AML-193 (cell line): ENCODE measurements at regions not wholly inside any gene's neighbourhood (a gene's known extent, or its start where the extent isn't known, plus 50 kb on each side); places are given as distances from the start of the nearest gene placed in this dataset.
"Not testable (repeated sequence)": the region's sequence is repeated elsewhere in the genome, so short reads cannot be mapped to it uniquely, and the experiment has no call there.

Experiments used
- DNase-seq, 2 experiments: peaks; one replicate each; lab custom pipeline; 2025; lab: John Stamatoyannopoulos, UW

DNA sequence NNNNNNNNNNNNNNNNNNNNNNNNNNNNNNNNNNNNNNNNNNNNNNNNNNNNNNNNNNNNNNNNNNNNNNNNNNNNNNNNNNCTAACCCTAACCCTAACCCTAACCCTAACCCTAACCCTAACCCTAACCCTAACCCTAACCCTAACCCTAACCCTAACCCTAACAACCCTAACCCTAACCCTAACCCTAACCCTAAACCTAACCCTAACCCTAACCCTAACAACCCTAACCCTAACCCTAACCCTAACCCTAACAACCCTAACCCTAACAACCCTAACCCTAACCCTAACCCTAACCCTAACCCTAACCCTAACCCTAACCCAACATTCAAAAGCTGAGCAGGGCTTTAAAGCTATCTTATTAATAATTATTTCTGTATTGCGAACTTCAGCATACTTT lies 182.5 kb upstream of the FAM20C start:
- DNase-seq: not testable (repeated sequence)

DNA sequence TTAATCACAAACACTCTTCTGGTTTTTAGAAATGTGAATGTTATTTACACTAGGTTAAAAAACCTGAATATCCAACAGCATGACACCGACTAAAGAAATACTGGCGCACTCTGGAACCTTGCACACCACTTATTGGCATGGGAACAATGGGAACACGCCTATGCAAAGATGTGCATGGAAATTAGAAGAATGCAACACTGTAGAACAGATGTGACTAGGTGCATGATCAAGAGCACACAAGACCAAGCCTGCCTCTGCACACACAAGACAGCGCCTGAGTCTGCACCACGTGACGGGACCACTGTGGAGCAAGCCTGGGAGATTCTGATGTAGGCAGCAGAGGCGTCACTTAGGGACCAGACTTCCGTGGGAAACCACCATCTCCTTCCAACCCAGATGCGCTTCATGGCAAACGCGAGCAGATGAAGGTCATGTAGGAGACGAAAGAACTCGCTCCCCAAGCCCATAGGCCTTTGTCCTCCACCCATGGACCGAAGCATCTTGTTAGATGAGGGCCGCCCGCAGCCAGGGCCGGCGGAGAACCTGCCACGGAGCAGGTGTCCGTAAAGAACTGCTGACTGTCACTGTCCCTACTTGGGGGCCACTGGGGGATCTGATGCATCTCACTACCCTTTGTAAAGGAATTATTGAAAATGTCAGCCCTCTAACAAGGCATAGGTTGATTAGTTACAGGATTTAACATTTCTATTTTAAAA lies 159.6 kb upstream of the FAM20C start:
- DNase-seq: not testable (repeated sequence)

DNA sequence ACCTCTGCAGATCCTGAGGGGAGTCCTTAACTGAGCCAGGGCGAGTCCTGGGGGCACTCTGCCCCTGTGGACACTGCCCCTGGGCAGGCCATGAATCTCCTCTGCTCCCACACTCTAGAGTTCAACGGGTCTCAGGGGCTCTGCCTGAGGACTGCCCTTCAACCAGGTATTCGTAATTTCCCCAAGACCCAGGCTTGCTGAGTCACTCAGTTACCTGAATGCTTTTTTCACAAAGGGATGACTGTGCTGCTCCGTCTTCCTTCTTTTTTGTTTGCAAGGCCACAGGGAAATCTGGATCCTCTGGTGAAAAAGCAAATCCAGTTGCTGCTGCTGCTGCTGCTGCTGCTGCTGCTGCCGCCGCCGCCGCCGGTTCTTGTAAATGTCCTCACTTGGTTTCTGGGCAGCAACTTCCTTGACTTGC lies 157.2 kb upstream of the FAM20C start:
- not testable (repeated sequence) for DNase-seq

DNA sequence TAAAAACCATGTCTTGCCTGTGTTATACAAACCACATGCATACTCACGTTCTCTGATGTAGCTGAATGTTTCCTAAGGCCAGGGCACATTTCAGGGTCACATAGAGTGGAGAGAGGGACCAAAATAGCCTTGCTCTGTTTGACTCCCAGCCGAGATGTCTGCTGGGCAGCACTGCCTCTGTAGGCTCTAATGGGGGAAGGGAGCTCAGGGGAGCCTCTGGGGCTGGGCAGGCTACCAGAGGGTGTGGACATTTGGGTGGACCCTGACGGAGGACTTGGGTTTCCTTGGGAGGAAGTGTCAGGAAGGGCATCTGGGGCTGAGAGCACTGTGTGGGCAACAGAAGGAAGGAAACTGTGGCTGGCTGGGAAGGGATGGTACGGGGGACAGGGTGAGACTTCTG lies 155.8 kb upstream of the FAM20C start:
- not testable (repeated sequence) for DNase-seq

DNA sequence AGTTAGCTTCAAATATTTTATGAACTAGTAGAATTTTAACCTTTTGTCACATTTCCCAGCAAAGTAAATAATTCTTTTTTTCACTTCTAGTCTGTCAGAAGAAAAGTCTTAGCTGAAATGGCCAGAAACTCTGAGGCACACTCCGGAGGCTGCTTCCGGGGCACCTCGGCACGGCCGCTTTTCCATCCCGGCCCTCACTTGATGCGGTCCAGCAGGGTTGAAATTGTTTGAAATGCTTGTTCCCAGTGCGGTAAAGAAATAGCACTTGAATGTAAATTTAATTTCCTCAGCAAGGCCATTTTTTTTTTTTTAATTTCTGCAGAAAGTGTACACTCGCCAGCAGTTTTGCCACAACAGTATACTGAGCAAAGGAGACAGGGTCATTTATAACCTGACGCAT lies 154.7 kb upstream of the FAM20C start:
- DNase-seq: not testable (repeated sequence)

DNA sequence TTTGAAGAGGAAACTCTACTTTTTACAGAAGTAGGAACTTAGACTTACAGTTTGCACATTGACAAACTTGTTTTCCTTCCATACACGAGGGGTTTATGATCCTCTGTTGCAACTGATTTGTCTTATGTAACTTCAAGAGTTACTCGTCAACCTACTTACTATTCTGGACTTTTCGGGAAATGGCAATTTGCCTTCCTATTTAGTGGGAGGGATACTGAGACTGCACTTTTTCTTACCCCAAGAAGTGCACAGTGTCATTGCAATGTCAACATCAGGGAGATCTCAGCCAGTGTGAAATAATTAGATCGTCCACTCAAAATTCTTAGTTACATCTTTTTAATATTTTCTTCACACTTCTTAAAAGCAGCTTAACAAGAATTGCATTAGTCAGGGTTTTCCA lies 153.9 kb upstream of the FAM20C start:
- DNase-seq: not testable (repeated sequence)

DNA sequence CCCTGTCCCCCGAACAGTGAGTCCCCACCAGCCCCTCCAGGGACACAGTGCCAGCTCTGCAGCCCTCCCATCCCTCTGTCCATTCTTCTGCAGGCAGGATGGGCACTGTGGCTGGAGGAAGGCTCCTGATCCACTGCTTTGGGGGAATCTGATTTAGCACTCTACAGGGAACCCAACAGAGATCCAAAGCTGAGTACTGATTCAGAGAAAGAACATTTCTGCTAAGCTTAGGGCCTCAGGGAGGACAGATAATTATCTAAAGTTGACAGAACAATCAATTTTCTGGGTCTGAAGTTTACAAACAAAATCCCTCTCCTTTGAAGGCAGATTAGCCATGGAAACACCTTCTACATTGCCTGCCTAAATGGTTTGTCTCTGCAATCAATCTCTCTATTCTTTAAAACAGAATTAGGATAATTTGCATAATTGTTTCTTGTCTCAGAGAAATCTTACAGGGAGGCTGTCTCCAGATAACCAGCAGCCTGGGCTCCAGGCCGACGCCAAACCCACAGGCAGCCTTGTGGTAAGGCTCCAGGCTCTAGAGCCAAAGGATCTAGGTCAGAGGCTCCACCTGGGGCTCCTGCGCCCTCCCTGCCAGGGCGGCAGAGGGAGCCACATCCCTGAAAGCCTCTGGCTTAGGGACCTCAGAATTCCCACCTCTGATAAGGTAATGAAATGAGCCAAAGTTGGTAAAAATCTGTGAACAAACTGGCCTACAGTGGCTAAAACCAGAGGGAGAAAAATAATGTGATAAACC lies 152.2 kb upstream of the FAM20C start:
- DNase-seq: not testable (repeated sequence)

DNA sequence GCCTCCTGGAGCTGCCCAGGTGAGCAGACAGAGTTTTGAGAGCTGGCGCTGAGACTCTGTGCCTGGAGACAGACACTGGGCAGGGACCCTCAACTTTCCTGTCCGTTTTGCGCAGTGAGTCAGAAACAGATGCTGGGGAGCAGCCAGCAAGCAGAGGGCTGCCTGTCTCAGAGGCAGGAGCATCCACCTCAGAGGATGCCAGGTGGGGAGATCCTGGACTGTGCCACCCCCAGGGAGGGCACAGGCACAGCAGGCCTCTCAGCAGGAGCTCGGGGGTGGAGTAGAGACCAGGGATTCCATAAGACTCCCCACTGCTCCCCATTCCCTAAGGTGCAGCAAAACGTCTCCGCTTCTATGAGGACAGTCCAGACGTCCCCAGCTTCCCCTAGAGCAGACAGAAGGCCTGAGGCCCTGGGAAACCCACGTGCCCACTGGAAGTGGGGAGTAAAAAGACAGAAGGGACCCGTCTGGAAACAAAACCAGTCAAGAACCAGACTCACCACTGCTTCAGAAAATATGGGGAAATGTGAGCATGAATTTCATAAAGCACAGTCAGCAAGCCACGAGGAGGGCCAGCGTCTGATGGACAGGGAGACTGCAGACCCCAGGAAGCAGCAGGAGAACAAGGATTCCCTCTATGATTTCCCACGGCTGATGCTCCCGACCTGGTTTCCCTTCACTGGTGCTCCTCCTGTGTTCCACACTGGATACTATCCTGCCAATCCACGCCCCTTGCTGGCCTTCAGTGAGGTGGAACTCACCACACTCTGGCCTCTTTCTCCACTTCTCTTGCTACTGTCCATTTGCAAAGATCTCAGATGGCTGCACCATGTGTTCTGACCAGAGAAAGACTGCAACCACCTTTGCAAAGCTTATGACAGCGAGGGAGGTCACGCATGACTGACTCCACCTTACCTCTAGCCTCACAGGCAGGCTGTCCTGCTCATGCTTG lies 151.3 kb upstream of the FAM20C start:
- DNase-seq: no peak

DNA sequence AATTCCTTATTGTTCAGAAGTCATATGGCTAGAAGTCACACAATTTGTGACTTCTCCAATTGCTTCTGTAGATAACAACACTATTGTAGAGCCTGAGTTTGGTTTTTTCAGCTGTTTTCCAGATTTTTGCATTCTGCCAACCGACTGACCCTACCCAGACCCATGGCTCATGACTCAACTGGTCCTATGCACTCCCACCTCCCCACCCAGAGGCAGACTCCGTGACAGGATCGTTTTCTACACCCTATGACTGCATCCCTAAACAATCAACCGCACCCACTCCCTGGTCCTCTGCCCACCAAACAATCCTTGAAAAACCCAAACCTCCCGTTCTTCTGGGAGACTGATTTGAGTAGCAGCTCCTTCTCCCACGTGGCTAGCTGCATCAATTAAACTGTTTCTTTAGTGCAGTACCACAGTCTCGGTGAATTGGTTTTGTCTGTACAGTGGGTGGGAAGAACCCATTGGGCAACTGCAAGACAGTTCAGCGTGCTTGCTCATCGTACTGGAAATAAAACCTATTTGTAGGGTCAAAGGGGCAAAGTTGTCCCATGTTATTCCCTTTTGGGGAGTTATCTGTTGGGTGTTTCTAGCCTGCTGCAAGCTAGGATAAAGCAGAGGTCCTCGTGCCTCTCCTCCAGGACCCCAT lies 150.3 kb upstream of the FAM20C start:
- no peak for DNase-seq

DNA sequence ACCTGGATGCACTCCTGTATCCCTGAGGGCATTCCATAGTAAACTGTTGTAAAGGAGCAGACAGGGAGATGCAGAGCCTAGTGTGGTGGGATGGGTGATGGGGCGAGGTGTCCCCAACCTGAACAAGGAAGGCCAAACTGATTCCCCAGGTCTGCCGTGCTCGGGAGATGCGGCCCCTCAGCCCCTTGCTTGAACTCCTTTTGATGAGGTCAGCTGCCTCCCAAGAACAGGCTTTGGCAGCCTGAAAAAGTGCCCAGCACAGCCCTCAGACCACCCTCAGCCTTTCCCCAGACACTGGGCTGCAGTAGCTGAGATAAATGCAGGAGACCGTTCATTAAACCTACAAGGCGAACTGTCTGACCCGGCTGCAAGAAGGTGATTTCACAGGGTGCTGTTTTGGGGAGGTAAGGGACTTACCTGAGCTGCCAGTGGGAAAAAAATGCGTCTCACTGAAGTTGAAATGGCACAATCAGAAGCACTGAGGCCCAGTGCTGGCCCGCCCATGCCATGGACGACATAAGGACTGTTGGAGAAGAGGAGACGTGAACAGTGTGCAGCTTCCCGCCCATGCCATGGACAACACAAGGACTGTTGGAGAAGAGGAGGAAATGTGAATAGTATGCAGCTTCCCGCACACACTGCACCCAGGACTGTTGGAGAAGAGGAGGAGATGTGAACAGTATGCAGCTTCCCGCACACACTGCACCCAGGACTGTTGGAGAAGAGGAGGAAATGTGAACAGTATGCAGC lies 148.4 kb upstream of the FAM20C start:
- DNase-seq: no peak

DNA sequence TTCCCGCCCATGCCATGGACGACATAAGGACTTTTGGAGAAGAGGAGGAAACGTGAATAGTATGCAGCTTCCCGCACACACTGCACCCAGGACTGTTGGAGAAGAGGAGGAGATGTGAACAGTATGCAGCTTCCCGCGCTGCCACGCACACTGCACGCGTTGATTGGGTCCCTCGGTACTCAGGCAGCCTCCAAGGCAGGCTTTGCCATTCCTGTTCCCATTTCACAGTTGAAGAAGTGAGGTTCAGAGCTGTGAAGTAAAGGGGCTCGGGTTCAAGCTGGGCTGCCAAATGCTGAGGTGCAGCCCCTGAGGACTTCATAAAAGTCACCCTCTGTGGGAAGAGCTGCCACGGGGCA lies 147.9 kb upstream of the FAM20C start:
- no peak for DNase-seq

DNA sequence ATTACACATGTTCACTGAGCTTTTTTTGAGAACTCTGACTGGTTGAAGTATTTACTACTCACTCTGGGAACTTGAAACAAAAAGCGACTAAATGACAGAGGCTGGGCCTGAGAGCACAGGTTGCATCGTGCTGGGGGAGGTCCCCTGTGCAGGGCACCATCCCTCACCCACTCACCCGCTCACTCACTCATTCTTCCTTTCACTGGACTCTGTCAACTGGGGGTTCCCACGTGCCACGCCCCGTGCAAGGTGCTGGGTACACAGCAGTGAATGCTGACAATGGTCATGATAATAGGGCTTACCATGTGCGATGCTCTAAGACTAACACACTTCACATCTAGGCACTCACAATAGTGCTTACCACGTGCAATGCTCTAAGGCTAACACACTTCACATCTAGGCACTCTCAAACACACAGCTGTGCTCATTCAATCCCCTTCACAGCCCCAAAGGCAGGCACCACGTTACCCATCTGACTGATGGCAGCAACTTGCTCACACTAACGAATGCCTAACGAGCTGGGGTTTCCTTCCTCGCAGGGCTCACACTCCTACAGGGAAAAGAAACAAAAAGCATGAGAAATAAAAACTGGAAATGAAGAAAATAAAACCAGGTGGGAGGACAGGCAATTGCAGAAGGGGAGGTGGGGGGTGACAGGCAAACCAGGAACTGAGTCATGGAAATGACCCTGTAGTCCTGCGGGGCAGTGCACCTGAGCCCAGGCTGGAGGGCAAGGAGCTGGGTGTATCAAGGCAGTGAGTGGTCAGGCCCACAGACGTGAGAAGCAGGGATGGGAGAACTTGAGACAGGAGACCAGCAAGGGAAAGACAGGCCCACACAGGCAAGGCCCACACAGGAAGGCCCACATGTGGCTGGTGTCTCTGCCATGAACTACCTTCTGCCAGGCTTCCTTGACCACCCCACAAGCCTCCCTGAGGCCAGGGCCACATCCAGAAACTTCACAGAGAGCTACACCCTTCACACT lies 147.0 kb upstream of the FAM20C start:
- no peak for DNase-seq

DNA sequence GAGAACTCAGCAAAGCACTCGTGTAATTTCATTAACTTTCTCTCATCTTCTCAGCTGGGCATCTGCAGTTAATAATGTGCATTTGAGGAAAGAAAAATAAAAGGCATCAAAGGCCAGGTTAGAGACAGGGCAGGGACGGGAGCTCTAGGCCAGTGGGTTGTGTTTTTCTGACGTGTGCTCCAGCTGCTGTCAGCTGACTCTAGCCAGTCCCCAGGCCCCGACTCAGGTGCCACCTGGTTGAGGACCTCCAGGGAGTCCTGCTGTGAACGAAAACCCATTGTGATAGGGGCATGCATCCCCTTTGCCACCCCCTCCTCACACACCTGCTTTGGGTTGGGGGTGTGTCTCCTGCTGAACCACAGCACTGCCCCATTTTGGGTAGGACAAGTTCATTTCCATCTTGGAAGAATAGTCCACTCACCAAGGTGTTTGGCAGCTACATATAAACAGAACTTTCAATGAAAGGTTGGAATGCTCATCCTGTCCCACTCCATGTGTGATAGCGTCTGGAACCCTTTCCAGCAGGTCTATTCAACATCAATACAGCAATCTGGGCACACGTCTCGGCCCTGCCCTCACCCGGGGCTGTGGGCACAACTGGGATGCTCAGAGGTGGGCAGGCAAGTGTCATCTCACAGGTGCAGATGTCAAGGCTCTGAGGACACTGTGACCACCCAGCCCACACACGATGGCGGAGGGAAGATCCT lies 146.1 kb upstream of the FAM20C start:
- DNase-seq: no peak

DNA sequence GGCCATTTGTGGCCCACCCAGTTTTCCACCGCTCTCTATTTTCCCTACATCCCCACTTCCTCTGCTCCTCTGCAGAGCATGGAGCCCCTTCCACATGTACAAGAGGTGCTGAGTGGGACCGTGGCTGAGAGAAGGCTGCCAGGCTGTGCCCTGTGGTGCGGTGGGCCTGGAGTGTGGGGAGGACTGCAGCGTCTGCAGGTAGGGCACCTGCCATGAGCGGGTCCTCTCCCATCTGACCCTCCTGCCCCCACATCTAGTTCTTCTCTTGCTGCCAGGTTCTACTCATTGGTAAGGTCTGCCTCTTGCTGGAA lies 145.6 kb upstream of the FAM20C start:
- DNase-seq: no peak

DNA sequence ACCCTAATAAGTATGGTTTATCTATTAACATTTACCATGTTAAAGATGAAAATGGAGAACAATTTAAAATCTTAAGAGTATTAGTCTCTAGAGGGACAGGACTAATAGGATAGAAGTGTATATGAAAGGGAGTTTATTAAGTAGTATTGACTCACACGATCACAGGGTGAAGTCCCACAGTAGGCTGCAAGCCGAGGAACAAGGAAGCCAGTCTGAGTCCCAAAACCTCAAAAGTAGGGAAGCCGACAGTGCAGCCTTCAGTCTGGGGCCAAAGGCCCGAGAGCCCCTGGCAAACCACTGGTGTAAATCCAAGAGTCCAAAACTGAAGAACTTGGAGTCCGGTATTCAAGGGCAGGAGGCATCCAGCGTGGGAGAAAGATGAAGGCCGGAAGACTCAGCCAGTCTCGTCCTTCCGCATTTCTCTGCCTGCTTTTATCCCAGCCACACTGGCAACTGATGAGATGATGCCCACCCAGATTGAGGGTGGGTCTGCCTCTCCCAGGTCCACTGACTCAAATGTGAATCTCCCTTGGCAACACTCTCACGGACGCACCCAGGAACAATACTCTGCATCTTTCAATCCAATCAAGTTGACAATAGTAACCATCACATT lies 140.8 kb upstream of the FAM20C start:
- no peak for DNase-seq

DNA sequence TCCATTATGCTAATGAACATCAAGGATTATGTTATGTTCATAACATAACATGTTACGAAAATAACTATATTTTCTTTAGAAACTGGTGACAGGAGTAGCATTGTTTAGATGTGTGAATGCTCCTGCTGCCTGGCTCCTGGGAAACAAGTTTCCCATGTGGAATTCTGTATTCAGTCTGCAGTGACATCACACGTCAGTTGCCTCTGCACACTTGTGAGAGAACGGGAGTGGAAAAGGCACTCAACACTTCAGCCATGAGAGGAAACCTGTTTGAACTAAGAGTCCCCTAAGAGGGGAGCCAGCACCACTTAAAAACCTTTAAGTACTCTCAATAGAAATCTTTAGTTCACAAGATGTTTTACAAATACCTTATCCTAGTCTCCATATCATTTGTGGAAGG lies 140.3 kb upstream of the FAM20C start:
- no peak for DNase-seq

DNA sequence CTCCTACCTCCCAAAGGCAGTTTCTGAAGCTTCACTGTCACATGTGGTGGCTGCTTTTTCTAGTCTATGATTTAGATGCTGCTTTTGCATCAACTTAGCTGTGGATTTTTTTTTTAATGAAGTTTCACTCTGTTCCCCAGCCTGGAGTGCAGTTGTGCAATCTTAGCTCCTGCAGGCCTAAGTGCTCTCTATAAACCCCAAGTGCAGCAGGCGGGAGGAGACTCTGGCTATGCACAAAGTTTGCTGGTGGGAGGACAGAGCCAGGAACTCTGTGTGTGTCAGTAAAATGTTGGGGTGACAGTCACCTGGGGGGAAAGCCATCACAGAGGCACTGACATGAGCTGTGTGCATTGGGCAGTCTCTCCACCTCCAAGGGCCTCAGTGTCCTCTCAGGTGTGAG lies 138.8 kb upstream of the FAM20C start:
- DNase-seq: peak; percentile 9 to 13

DNA sequence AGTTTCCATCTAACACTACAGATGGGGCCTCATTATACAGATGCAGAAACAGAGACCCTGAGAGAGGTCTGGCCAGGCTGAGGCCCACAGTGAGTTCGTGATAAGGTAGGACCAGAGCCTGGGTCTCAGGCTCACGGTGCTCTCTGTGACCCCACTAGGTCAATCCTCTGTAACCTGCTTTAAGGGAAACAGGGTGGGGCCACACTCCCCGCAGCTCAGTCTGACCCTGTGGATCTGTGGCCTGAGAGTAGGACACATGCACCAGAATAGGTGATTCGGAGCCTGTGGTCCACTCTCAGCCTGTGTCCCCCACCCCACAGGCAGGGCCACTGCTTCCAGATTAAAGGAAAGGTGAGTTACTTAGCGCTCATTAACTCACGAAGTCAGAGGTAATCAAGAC lies 137.8 kb upstream of the FAM20C start:
- DNase-seq: no peak

DNA sequence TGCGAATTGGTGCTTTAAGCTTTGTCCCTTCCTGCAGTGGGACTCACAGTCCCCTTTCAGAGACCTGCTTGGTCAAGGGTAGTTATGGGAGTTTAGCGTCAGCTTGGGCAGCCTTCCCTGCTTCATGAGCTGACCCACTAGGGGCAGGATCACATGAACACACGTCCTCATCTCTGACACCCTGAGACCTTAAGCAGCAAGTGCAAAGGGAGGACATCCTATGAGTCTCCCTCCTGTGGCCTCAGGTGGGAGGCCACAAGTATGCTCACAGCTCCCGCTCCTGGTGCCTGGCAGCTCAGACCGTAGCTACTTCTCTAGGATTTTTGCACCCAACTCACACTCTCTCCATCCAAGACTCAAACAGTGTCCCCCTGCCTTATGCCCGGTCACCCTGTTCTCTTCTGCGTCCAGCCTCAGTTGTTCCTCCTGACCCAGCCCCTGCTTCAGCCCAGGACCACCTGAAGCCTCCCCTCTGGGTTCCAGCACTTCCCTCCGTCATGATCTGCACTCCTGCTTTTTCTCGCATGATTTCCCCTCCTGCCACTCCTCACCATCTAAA lies 136.6 kb upstream of the FAM20C start:
- no peak for DNase-seq
